Stimulated activated CD8-positive, alpha-beta memory T cell treated with anti-CD3 and anti-CD28 coated beads, Interleukin-7, amount 100 ng/mL, for 48 hours (primary cell): ENCODE measurements at regions not wholly inside any gene's neighbourhood (a gene's known extent, or its start where the extent isn't known, plus 50 kb on each side); places are given as distances from the start of the nearest gene placed in this dataset.

ENCODE experiments used
- DNase-seq, 2 donors: peaks; one replicate each; pipeline ENCODE4 v3.0.0-alpha.2; 2020; ENCODE audit warnings: low read depth in 1 of 2; ENCODE audit errors: extremely low read depth in 1 of 2

DNA sequence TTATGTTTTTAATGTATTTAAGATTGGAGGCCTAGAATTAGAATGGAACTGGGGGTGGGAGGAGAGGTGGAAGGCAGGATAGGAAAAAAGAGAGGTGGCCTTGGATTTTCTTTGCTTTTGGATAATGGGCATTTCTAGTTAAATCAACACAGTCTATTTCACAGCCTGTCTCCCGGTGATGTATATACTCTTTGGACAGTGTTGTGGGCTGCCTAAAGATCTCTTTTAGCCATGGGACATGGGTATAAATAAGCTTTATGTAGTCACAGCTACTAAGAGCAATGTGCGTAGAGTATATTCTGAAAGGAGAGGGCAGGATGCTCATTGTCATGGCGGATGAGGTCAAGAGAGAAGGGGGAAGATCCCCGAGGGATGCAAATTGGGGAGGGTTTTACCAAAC, 1084.4 kb upstream of the RBFOX1 start:
- no peak for DNase-seq

DNA sequence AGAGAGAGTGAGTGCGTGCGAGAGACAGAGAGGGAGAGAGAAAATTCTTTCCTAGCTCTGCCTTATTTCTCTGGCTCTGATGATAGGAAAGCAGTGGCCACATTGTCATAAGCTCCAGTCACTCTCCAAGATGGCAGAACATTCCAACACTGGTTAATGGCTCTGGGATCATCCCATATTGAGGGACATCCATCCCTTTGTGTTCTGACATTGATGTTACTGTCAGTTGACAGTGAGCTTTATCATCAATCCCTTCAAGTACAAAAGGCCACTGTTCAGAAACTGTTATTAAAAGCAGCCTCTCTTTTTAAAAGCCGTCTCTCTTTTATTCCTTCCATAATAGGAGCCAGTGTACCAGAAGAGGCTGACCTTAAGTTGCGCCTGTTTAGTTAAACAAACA, 1084.9 kb upstream of the RBFOX1 start:
- no peak for DNase-seq

DNA sequence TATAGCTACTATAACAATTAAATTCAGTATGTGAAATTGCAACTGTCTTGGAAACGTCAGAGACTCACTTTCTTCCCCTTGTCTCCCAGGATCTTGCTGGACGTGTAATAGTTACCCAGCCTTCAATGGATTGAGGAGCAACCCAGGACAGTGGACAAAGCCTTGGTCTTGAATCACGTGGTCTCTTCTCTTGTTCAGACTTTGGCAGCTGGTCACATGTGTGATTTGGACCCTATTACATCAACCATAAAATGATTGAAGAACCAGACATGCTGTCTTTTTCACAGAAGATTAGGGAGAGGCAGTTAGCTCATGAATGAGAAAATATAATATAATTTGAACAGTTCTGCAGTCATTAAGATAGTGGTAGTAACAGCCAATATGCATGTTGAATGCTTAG, 1085.5 kb upstream of the RBFOX1 start:
- DNase-seq: no peak

DNA sequence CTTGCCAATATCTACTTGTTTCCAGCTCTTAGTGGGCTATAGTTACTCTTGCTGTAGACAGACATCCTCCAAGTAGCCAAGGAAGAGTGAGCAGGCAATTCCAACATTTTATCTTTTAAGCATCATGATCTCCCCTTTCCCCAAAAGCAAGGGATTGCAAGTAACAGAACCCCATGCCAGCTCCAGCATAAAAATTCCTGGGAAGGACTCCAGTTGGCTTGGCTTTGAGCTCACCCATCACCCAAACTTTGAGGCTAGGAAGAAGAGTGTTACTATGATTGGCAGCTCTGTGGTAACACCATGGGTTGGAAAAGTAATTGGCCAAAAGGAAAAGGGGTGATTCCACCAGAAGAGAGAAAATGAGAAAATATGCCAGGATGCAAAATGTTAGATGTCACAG, 1086.4 kb upstream of the RBFOX1 start:
- DNase-seq: no peak

DNA sequence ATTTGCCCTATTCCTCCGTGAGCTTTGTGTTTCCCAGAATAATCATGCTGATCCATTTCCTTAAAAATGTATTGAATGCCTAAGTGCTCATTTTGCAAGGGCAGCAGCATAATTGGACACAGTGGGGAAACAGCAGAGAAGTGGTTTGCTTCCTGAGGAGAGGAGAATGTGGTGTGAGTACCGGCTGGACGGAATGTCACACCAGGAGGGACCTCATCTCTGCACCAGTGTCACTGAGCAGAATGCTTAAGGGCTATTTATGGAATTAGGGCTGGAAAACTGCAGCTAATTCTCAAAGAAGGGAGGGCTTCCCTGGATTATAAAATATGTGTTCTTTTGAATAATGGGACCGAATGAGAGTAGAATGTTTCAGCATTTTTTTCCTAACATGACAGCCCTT, 1100.6 kb upstream of the RBFOX1 start:
- no peak for DNase-seq

DNA sequence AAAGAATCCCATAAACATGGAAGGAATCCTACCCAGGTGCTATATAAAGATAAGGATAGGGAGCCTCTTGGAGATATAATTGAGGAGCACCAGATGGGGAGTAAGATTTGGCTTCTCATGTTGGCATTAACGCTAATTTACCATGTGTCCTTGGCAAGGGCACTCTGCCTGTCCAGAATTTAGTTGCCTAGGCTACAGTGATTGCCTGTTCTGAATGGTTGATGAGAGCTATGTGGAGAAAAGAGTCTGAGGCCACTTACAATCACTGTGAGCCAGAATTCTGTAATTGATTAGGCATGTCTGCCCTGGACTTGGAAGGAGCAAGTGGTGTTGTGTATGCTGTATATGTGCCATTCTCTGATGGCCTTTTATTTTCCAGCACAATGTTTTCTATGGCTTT, 1101.2 kb upstream of the RBFOX1 start:
- DNase-seq: no peak

DNA sequence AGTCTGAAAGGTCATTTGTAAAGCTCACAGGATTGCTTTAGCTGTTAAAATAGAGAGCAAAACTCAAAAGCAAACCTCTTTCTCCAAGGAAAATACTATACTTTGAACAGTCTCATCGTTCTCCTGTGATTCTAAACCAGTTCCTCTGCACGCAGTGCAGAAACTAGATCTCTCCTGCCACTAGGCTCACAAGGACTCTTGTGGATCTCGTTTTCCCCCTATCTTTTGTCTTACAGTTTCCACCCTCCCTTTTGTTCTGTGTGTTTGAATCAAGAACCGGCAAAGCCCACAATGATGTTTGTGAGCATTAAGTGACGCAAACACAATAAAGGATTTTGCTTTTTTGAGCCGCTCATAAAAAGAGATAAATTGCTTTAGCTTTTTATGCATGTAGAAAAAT, 1103.5 kb upstream of the RBFOX1 start:
- no peak for DNase-seq

DNA sequence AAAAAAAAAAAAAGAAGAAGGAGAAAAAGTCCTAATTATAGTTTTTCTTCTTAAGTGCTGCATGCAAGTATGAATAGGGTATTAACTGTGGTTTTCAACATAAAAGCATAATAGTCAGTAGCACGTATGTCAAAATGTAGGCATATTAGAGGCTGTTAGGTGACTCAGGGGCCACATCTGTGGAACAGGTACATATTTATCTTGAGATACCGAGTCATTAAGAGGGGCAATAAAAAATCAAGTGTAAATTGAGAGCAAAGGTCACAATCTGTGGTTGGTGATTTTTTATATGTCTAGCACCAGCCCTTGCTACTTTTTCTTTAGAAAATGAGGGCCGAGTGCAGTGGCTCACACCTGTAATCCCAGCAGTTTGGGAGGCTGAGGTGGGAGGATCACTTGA, 1113.8 kb upstream of the RBFOX1 start:
- no peak for DNase-seq

DNA sequence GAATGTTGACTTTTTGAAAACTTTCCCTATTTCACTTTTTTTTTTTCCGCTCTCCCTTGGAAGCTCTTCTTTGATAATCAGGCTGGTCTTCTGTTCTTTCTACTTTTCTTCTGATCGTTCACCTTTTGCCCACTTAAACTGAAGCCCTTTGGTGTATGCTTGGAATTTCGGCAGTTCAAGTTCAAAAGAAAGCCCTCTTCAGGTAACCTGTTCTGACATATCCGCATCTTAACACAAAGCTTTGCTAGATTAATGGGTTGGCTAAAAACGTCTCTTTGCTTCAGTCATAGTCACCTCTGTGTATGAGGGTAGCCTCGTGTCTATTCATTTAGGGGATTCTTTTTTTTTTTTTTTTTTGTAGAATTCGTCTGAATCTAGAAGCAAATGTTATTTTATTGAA, 1115.8 kb upstream of the RBFOX1 start:
- DNase-seq: no peak

DNA sequence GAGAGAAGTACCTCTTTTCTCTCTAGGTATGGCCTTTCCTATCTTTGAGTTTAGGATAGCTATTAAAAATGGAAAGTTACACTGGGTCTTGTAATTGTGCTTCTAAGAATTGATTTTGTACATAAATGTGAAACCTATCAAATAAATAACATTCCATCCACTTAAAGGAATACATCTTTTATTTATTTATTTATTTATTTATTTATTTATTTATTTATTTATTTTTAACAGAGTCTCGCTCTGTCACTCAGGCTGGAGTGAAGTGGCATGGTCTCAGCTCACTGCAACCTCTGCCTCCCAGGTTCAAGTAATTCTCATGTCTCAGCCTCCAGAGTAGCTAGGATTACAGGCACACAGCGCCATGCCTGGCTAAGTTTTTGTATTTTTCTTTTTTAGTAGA, 1114.0 kb upstream of the EEF2KMT start:
- no peak for DNase-seq

DNA sequence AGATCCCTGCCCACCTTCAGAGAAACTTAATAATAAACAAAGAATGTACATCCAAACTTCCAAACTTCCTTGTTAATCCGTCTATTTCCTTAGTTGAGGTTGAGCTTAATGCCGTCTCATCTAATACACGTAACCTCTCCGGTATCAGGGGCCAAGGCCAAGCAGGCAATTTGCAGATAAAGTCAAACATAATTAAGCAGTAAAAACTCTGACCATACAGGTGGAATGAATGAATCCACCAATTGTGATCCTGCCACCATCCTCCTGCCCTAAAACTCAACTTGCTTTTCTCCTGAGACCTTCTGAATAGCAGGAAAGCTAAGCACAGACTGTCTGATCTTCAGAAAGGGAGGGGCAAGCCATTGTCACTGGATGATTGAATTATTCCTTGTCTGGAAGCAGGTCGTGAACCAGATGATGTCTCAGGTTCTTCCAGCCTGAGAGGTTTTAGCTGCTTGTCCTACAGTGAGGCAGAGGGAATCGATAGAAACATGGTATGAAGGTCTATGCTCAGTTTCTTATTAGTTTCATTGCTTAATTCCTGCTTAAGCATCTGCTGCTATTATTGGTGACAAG, 1111.8 kb upstream of the EEF2KMT start:
- no peak for DNase-seq

DNA sequence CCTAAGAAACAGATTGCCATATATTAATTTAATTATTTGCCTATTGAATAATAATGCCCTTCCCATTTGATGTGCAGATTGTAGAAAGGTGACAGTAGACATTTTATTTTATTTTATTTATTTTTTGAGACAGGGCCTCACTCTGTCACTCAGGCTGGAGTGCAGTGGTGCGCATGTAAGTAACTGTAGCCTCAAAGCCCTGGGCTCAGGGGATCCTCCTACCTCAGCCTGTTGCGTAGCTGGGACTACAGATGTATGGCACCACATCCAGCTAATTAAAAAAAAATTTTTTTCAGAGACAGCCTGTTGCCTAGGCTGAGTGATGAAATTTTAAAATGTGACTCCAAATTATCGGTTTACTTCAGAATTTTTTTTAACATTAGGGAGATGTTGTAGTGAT, 1110.0 kb upstream of the EEF2KMT start:
- DNase-seq: no peak

DNA sequence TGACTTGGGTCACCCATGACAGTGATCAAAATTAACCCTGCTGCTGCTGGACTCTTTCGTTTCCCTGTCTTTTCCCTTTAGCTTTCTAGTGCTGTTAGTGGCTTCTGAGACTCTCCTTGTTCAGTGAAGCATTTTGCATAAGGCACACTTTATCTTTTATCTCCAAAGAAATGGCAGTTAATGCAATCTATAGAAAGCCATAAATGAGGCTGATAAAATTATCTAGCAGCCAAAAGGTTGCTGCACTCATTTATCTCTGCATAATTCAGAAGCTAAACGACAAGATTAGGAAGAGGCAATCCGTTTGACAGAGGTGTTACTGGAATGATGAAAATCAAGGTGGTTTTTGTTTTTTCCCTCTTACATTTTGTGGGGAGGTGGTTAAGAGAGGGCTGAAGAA, 1109.5 kb upstream of the EEF2KMT start:
- DNase-seq: no peak

DNA sequence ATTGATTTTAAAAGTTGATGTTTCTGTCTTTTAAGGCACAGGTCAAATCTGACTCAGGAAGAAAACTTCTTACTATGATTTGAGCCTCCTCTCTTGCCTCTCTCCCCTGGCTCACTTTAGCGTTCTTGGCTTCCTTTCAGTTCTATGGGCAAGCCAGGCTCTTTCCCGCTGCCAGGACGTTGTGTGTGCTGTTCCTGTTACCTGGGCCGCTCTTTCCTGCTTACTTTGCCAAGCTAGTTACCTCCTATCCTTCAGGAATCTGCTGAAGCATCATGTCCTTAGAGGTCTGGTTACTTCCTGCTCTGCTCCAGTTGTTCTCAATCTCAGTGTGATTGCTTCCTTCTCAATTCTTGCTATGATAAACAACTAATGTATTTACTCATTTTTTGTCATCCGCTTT, 1108.5 kb upstream of the EEF2KMT start:
- no peak for DNase-seq

DNA sequence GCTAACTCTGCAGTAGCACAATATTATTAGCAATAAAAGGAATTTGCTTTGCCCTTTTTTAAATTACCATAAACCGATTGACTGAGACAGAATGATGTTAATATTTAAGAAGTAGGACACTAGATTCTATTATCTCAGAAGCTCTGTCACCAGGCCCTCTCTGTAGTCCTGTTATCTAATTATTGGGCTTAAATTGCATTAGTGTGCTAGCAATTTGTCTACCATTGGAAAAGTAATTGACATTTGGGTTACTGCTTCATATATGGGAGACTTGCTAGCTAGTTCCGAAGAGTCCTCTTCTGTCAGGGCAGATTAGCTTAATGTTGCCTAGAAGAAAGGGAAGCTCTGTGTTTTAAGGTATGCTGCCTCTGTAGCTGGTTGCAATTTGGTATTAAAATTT, 1107.3 kb upstream of the EEF2KMT start:
- no peak for DNase-seq

DNA sequence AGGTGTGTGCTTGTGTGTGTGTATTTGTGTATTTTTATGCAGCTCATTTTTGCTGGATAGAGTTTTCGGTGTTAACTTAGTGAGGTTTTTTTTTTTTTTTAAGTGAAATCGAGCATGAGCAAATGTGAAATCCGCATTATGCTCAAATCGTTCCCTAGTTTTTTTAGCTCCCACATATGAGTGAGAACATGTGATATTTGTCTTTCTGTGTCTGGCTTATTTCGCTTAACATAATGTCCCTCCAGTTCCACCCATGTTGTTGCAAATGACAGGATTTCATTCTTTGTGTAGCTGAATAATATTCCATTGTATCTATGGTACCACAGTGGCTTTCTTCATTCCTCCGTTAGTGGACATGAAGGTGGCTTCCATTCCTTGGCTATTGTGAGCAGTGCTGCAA, 1103.3 kb upstream of the EEF2KMT start:
- no peak for DNase-seq

DNA sequence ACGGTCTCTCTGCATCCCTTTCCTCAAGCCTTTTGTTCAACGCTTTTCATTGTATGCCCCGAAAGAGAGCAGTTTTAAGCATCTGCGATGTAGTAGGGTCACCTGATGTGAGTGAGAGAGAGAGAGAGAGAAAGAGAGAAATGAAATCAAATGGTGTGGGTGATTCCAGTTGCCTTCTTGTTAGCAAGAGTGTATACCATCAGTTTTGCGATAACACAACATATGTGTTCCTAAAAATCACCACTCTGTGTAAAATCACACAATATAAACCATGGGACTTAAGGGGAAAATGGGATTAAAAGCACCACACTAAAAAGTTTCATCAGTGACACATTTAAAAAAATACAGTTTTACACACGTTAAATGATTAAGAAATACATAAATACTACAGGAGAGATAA, 1102.7 kb upstream of the EEF2KMT start:
- DNase-seq: no peak

DNA sequence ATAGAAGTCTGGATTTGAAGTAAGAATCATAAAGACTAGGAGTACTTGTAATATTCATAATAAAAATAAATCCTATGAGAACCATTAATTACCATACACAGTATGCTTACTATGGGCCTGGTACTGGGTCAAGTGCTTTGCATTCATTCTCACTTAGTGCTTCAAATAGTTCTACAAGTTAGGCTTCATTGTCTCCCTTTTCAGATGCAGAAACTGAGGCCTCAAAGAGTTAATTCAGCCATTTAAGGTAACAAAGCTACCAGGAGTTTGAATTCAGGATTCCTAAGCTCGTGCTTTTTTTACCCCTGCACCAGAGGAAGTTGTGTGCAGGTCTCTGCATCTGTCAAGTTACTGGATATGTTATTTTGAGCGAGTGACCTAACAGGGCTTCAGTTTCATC, 1098.4 kb upstream of the EEF2KMT start:
- DNase-seq: no peak

DNA sequence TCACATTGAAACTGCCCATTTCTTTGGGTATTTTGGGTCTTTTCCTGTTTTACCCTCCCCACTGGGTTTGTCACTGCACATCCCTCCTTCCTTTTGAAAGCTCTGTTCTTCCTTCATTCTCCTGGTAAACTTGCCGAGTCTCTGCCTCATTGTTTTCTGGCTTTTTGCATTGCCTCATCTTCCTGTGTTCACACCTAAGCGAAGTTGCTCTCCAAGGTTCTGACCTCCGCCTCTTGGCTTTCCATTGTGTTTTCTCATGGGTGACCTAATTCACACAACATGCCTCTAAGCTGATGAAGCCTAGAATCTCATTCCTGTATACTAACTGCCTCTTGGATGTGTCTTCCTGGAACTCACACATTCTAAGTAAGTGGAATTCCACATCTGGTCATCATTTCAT, 1096.1 kb upstream of the EEF2KMT start:
- DNase-seq: no peak

DNA sequence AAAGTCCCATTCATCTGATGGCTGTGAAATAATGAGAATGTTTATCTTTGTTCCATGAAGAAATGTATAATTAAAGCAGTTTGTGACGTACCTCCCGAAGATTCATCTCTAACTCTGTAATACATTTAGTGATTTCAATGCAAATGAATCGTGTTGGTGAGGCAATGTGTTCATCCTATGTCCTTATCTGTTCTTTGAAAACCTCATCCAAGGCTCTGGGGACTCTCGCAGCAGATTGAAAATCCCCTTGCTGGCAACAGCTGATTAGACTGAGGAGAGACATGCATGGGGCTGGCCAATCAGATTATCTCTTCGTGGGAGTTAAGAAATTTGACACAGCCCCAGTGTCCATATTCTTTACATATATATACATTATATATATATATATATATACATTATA, 1095.4 kb upstream of the EEF2KMT start:
- no peak for DNase-seq

DNA sequence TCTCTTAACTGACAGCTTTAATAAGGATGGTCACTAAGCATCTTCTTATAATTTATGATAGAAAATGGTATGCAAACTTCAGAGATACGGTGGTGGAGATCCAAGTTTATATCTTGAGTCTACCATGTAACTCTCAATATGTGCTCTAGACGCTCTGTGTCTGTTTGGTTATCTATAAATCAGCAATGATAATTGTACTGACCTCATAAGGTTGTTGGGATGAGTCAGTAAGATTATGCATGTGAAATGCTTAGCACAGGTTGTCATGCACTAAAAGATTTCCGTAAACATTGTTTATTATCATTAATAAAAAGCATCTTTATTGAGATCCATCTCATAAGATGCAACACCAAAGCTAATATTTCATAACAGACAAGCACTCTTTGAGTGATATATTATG, 1094.9 kb upstream of the EEF2KMT start:
- DNase-seq: no peak

DNA sequence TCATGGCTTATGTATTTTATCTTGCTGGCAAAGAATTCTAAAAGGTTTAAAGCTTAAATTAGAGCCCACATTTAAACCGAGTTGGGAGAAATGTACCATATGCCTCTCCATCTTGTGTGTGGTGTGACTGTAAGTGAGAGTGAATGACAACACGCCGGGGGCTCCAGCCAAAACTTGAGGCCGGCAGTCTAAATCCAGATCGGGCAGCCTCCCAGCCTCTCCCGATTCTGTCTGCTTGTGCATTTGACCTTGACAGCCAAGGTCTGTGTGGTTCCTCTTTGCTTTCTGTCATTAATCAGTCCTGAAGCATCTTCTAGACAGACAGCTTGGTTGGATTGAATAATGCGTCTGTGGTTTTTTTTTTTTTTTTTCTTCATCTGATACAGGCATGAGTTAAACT, 1093.2 kb upstream of the EEF2KMT start:
- no peak for DNase-seq

DNA sequence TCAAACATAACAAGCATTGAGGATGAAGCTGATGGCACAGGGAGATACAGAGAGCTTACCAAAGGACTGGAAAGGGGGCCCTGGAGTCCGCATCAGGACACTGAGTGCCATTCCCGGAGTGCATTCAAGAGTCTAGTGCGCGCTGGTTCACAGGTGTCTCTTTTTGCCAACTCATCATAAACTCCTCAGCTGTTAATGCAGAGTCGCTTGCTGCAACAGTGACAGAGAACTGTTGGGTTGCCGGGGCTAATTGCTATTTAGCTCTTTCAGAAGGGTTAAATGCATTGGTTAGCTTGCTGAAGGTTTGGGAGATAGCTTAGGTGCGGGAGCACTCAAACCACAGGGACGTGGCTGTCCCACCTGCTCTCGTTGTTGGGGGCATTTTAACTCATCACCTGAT, 1091.6 kb upstream of the EEF2KMT start:
- DNase-seq: no peak
